TTC549 (cell line): ENCODE measurements at regions not wholly inside any gene's neighbourhood (a gene's known extent, or its start where the extent isn't known, plus 50 kb on each side); places are given as distances from the start of the nearest gene placed in this dataset.
"Not testable (repeated sequence)": the region's sequence is repeated elsewhere in the genome, so short reads cannot be mapped to it uniquely, and the experiment has no call there.

Experiments
- FAIRE-seq: peaks from 2 replicates; lab custom pipeline; 2012; peaks lifted over from hg19 to GRCh38; lab: Jason Lieb, UNC

GRCh38 chr6:97456070-97456469, 173.1 kb upstream of the MMS22L start:
- no peak for FAIRE-seq

- no peak for FAIRE-seq
Observed at GRCh38 chr6:97459535-97459934, 176.5 kb upstream of the MMS22L start.

- no peak for FAIRE-seq
Observed at GRCh38 chr6:97459986-97460385, 177.0 kb upstream of the MMS22L start.

- no peak for FAIRE-seq
Observed at GRCh38 chr6:97460394-97461080, 177.5 kb upstream of the MMS22L start.

- no peak for FAIRE-seq
Observed at GRCh38 chr6:97461218-97461617, 178.2 kb upstream of the MMS22L start.

- FAIRE-seq, result no peak
Observed at GRCh38 chr6:97462031-97462430, 179.0 kb upstream of the MMS22L start.

- FAIRE-seq, result no peak
Observed at GRCh38 chr6:97462938-97463598, 180.1 kb upstream of the MMS22L start.

- FAIRE-seq, result no peak
Observed at GRCh38 chr6:97465877-97466561, 183.0 kb upstream of the MMS22L start.

GRCh38 chr6:97468981-97469380, 186.0 kb upstream of the MMS22L start:
- no peak for FAIRE-seq

- no peak for FAIRE-seq
Observed at GRCh38 chr6:97469451-97469850, 186.4 kb upstream of the MMS22L start.

- FAIRE-seq, result no peak
Observed at GRCh38 chr6:97470322-97470721, 187.3 kb upstream of the MMS22L start.

GRCh38 chr6:97473979-97474378, 191.0 kb upstream of the MMS22L start:
- no peak for FAIRE-seq

GRCh38 chr6:97497713-97498331, 214.8 kb upstream of the MMS22L start:
- FAIRE-seq, result peak; percentile 11

- FAIRE-seq, result no peak
Observed at GRCh38 chr6:97501853-97502252, 218.8 kb upstream of the MMS22L start.

GRCh38 chr6:97508646-97509045, 225.6 kb upstream of the MMS22L start:
- no peak for FAIRE-seq

GRCh38 chr6:97513260-97513659, 230.2 kb upstream of the MMS22L start:
- not testable (repeated sequence) for FAIRE-seq

GRCh38 chr6:97524811-97525210, 241.8 kb upstream of the MMS22L start:
- no peak for FAIRE-seq

GRCh38 chr6:97535800-97536199, 252.8 kb upstream of the MMS22L start:
- FAIRE-seq, result no peak

GRCh38 chr6:97548354-97548753, 265.3 kb upstream of the MMS22L start:
- FAIRE-seq, result no peak

GRCh38 chr6:97557355-97557754, 274.3 kb upstream of the MMS22L start:
- no peak for FAIRE-seq

- FAIRE-seq, result no peak
Observed at GRCh38 chr6:97563529-97563928, 280.5 kb upstream of the MMS22L start.

- FAIRE-seq, result no peak
Observed at GRCh38 chr6:97572943-97573342, 289.9 kb upstream of the MMS22L start.

- no peak for FAIRE-seq
Observed at GRCh38 chr6:97586344-97586743, 303.3 kb upstream of the MMS22L start.
